ENCODE measurements at regions not wholly inside any gene's neighbourhood (a gene's known extent, or its start where the extent isn't known, plus 50 kb on each side); places are given as distances from the start of the nearest gene placed in this dataset.

DNA sequence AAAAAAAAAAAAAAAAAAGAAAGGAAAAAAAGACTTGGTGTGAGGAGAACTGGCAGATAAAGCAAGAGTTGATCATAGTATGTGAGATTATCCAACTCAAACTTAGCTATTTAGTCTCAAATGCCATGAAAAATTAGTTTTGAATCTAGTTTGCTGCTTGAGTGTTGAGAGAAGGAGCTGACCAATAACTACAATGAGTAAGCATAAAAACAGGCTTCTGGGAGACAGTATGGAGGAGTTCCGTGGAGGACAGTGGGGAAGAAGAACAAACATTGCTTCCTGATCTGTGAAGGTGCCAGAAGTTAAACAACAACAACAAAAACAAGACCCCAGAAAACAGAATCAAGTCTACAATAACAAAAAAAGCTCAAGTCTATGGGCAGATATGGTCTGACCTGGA is 317.1 kb upstream of the POT1 start:
- POLR2A ChIA-PET, result no interaction called here
- no peaks in the 10 kb centered on the region for H3K9me1 ChIP-seq (ENCODE audit: control insufficient read depth, insufficient read depth, low read length)
- H3K4me2 ChIP-seq (ENCODE audit: insufficient read depth, low read length), result peak overlapping the region; percentile 3; the same call in 1 of the 2 replicates
- TF ChIP-seq XRCC5 (IDR thresholded peaks at IDR 0.05; ENCODE audit: low read depth, low read length) (no peak), CLOCK (CRISPR knock-in tag; IDR thresholded peaks at IDR 0.05; ENCODE audit: borderline replicate concordance) (no peak), MAFG (tag; conservative IDR thresholded peaks at IDR 0.05) (peak; percentile 79), C11orf30 (IDR thresholded peaks at IDR 0.05; ENCODE audit: low read depth) (peak; percentile 76), NFE2 (IDR thresholded peaks at IDR 0.05; ENCODE audit: low read depth) (peak; percentile 74), SETDB1 (IDR thresholded peaks at IDR 0.05; ENCODE audit: low read length) (no peak), MAFF (IDR thresholded peaks at IDR 0.05; ENCODE audit: low read length) (0 out of 2 replicates have a peak, but pooled peaks have one; percentile 15), NFE2L1 (tag; IDR thresholded peaks at IDR 0.05; ENCODE audit: borderline replicate concordance, low read depth) (peak; percentile 35; the same call in 1 of the 2 replicates), ZNF316 (IDR thresholded peaks at IDR 0.05) (peak; percentile 61), NR3C1 (CRISPR knock-in tag; IDR thresholded peaks at IDR 0.05) (no peak), TRIM24 (IDR thresholded peaks at IDR 0.05) (no peak)
- TF ChIP-seq, protein P1, sequence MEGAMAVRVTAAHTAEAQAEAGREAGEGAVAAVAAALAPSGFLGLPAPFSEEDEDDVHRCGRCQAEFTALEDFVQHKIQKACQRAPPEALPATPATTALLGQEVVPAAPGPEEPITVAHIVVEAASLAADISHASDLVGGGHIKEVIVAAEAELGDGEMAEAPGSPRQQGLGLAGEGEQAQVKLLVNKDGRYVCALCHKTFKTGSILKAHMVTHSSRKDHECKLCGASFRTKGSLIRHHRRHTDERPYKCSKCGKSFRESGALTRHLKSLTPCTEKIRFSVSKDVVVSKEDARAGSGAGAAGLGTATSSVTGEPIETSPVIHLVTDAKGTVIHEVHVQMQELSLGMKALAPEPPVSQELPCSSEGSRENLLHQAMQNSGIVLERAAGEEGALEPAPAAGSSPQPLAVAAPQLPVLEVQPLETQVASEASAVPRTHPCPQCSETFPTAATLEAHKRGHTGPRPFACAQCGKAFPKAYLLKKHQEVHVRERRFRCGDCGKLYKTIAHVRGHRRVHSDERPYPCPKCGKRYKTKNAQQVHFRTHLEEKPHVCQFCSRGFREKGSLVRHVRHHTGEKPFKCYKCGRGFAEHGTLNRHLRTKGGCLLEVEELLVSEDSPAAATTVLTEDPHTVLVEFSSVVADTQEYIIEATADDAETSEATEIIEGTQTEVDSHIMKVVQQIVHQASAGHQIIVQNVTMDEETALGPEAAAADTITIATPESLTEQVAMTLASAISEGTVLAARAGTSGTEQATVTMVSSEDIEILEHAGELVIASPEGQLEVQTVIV (CRISPR knock-in tag; IDR thresholded peaks at IDR 0.05; ENCODE audit: borderline replicate concordance), result no peak
- TF ChIP-seq, protein P2, sequence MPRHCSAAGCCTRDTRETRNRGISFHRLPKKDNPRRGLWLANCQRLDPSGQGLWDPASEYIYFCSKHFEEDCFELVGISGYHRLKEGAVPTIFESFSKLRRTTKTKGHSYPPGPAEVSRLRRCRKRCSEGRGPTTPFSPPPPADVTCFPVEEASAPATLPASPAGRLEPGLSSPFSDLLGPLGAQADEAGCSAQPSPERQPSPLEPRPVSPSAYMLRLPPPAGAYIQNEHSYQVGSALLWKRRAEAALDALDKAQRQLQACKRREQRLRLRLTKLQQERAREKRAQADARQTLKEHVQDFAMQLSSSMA (CRISPR knock-in tag; IDR thresholded peaks at IDR 0.05), result no peak
- TF ChIP-seq, protein P3, sequence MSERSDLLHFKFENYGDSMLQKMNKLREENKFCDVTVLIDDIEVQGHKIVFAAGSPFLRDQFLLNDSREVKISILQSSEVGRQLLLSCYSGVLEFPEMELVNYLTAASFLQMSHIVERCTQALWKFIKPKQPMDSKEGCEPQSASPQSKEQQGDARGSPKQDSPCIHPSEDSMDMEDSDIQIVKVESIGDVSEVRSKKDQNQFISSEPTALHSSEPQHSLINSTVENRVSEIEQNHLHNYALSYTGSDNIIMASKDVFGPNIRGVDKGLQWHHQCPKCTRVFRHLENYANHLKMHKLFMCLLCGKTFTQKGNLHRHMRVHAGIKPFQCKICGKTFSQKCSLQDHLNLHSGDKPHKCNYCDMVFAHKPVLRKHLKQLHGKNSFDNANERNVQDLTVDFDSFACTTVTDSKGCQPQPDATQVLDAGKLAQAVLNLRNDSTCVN (CRISPR knock-in tag; IDR thresholded peaks at IDR 0.05), result no peak
- CTCF ChIA-PET (ENCODE audit: low intra/inter-chr PET ratio), result no interaction called here
- H3K9me3 ChIP-seq (replicated peaks; ENCODE audit: control insufficient read depth, insufficient read depth, low read depth, low read length), result peaks cover 3% of the 10 kb centered on the region; the same call in 1 of the 2 replicates
- no peaks in the 10 kb centered on the region for H3K36me3 ChIP-seq (ENCODE audit: control insufficient read depth, insufficient read depth, low read length)
- H3K9ac ChIP-seq (ENCODE audit: insufficient read depth in 1 of 2, low read depth in 2 of 2, low read length in 2 of 2), result no peak overlapping the region
- H3K4me1 ChIP-seq (replicated peaks in 1 of 2; ENCODE audit: control insufficient read depth in 2 of 2, insufficient read depth in 2 of 2, low read length in 2 of 2), result no peaks in the 10 kb centered on the region
- WGBS (ENCODE audit: insufficient coverage, low coverage, missing lambda C conversion rate), result 0% methylated on average over 1 of the region's 1 CpG
- H3K27ac ChIP-seq (ENCODE audit: extremely low read depth, low read depth, low read length), result no peak overlapping the region
- no peak overlapping the region for H3K4me3 ChIP-seq
- H2AFZ ChIP-seq (ENCODE audit: low read depth, low read length), result peak overlapping the region; percentile 43
- no peaks in the 10 kb centered on the region for H4K20me1 ChIP-seq (replicated peaks; ENCODE audit: control insufficient read depth, insufficient read depth, low read length)
- in situ Hi-C loops (cut with MboI), result no loop called here
- DNase-seq (ENCODE audit: extremely low read depth in 1 of 4, low spot score in 3 of 4) (no peak), FAIRE-seq (no peak), ATAC-seq (peak; percentile 61)
- H3K27me3 ChIP-seq (ENCODE audit: control insufficient read depth in 2 of 2, insufficient read depth in 2 of 2, low read length in 2 of 2), result no peaks in the 10 kb centered on the region
- intact Hi-C loops (cut with micrococcal nuclease), result no loop called here
- BruUV-seq (replicated peaks), result no TSS peak
- H3K79me2 ChIP-seq (ENCODE audit: control insufficient read depth, insufficient read depth, low read length), result no peaks in the 10 kb centered on the region
